ENCODE measurements at regions not wholly inside any gene's neighbourhood (a gene's known extent, or its start where the extent isn't known, plus 50 kb on each side); places are given as distances from the start of the nearest gene placed in this dataset.
"Not testable (repeated sequence)": the region's sequence is repeated elsewhere in the genome, so short reads cannot be mapped to it uniquely, and the experiment has no call there.

DNA sequence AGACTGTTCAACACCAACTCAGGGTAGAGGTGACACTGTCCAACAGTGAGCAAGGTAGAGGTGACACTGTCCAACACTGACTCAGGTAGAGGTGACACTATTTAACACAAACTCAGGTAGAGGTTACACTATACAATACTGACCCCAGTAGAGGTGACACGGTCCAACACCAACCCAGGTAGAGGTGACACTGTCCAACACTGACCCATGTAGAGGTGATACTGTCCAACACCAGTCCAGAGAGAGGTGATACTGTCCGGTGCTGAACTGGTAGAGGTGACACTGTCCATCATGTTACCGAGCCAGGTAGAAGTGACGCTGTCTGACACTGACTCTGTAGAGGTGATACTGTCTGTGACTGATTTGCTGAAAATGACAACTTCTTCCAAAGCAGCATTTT lies 102.4 kb downstream of the GATA3 start:
- no peak overlapping the region for H3K4me3 ChIP-seq (ENCODE audit: low read depth, low read length)
- DNase-seq (ENCODE audit: low read depth) = no peak
- TF ChIP-seq, protein P1, sequence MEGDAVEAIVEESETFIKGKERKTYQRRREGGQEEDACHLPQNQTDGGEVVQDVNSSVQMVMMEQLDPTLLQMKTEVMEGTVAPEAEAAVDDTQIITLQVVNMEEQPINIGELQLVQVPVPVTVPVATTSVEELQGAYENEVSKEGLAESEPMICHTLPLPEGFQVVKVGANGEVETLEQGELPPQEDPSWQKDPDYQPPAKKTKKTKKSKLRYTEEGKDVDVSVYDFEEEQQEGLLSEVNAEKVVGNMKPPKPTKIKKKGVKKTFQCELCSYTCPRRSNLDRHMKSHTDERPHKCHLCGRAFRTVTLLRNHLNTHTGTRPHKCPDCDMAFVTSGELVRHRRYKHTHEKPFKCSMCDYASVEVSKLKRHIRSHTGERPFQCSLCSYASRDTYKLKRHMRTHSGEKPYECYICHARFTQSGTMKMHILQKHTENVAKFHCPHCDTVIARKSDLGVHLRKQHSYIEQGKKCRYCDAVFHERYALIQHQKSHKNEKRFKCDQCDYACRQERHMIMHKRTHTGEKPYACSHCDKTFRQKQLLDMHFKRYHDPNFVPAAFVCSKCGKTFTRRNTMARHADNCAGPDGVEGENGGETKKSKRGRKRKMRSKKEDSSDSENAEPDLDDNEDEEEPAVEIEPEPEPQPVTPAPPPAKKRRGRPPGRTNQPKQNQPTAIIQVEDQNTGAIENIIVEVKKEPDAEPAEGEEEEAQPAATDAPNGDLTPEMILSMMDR (IDR thresholded peaks at IDR 0.05; ENCODE audit: low read depth, low read length, missing control alignments) = no peak

DNA sequence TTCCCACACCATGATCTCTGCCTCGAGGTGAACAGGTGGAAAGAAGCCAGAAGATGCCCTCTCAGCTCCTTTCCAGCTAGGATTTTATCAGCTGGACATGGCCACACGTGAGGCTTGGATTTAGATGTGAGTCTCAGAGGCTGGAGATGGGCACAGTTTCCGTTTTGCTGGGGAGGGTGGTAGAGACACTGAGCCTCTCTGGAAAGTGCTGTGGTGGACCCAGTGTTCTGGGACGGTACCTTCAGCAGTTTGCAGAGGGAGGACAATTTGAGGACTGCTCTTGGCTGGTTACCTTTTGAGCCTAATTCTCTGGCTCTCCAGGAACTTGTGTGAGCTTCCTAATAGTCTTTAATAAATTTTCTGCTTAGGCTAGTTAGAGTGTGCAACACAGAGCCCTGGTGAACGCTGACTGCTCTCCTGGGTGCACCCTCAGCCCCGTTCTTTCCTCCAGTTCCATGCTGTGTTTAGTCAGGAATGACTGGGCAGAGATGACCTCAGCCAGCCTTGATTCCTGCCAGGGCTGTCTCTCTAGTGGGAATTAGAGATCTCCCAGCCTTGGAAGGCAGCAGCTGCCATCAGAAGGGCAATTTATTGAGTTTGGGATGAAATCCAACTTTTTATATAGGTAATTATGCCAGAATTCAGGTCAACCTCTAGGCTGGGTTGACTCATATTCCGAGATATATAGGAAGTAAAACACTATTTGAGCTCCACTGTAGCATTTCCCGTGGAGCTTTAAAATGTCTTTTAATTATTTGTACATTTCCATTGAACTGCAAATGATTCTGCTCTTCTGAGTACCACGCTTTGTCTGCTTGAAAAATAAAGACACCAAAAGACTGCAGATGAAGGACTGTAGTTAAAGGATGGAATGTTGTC lies 103.9 kb downstream of the GATA3 start:
- DNase-seq (ENCODE audit: low read depth) = no peak
- no peak overlapping the region for H3K4me3 ChIP-seq (ENCODE audit: low read depth, low read length)
- TF ChIP-seq, protein P1 (IDR thresholded peaks at IDR 0.05; ENCODE audit: low read depth, low read length, missing control alignments) = no peak

DNA sequence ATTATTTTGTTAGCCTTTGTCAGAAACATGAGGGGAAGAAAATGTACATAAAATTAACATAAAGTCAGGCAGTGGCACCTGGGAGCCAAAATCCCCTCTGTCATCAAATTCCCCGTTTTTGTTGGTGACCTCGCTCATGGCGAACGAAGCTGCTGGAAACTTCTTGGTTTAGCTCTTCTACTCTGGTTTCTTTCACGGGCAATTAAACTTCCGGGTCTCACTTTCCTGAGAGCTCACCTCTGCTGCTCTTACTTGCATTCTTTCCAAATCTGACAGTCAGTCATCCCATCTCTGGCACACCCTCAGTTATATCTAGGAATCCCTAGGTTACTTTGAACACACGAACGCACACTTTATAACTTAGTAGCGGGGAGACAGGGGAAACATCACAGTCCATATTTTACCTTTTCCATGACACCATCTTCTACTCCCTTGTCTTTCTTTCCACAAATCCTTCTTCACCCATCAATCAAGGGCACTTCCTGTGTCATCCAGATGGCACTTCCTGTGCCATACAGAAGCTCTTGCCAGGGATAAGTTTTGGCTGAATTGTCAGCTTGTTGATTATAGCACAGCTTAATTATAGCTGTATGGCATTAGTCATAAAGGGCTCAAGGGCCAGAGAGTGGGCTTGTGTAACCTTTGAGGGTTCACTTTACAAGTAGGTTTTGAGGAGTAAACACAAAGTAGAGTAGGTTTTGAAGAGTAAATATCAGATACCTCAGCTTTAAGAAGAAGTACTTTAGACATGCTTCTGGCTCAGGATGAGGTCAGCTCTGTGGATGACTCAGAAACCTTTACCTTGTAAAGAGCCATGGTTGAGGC lies 105.1 kb downstream of the GATA3 start:
- TF ChIP-seq, protein P1 (IDR thresholded peaks at IDR 0.05; ENCODE audit: low read depth, low read length, missing control alignments) = no peak
- H3K4me3 ChIP-seq (ENCODE audit: low read depth, low read length) = no peak overlapping the region
- DNase-seq (ENCODE audit: low read depth) = no peak

DNA sequence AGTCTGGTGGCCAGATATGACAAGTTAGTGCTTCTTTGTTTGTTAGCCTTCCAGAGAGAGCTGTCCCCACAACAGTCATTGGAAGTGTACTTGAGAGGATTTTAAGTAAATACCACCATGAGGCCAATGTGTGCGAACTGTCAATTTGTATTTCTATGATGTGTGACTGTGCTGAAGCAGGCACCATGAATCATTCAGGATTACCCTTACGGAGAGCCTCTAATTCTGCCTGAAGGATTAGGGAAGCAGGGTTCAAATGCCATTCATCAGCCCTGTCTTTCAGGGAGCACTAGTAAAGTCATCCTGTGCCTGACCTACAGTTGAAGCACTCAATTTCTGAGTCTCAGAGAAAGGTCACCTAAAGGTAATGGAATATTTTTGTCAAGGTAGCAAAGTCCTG lies 109.3 kb downstream of the GATA3 start:
- no peak overlapping the region for H3K4me3 ChIP-seq (ENCODE audit: low read depth, low read length)
- no peak for DNase-seq (ENCODE audit: low read depth)
- TF ChIP-seq, protein P1 (IDR thresholded peaks at IDR 0.05; ENCODE audit: low read depth, low read length, missing control alignments) = no peak

DNA sequence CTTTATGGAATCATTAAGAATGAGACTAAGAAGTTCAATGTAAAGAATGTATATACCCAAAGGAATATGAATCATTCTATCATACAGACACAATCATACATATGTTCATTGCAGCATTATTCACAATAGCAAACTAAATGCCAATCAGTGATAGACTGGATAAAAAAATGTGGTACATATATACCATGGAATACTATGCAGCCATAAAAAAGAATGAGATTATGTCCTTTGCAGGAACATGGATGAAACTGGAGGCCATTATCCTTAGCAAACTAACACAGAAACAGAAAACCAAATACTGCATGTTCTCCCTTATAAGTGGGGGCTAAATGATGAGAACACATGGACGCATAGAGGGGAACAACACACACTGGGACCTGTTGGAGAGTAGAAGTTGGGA lies 110.2 kb downstream of the GATA3 start:
- not testable (repeated sequence) for DNase-seq (ENCODE audit: low read depth)

DNA sequence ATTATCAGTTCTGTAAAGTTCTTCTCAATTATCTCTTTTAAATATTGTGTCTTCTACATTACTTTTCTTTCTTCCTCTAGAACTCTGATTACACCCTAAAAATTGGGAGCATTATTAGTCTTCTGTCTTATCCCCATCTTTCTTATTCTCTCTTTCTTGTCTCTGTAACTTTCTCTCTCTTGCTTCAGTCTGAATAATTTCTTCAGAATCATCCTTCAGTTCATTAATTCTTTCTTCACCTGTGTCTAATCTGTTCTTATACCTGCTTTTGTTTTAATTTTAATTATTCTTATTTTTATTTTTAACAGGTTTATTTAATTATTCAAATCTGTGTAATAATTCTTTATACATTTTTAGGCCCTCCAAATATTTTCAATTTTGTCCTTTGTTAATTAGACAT lies 114.3 kb downstream of the GATA3 start:
- TF ChIP-seq, protein P1 (IDR thresholded peaks at IDR 0.05; ENCODE audit: low read depth, low read length, missing control alignments) = no peak
- no peak for DNase-seq (ENCODE audit: low read depth)
- H3K4me3 ChIP-seq (ENCODE audit: low read depth, low read length) = no peak overlapping the region

More for the DNA sequence above, 110.2 kb downstream of the GATA3 start:
- not testable (repeated sequence) for H3K4me3 ChIP-seq (ENCODE audit: low read depth, low read length)

DNA sequence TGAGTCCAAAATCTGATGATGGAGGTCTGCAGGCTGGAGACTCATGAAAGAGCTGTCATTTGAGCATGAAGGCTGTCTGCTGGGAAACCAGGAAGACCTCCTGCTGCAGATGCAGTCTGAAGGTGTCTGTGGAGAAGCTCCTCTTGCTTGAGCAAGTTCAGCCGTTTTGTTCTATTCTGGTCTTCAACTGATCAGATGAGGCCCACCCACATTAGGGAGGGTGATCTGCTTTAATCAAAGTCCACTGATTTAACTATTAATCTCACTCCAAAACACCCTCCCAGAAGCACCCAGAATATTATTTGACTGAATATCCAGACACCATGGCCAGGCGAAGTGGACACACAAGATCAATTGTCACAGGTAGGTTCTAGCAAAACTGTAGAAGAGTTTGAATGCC lies 116.5 kb downstream of the GATA3 start:
- DNase-seq (ENCODE audit: low read depth) = no peak

More for the DNA sequence above, 116.5 kb downstream of the GATA3 start:
- no peak overlapping the region for H3K4me3 ChIP-seq (ENCODE audit: low read depth, low read length)
- TF ChIP-seq, protein P1 (IDR thresholded peaks at IDR 0.05; ENCODE audit: low read depth, low read length, missing control alignments) = no peak
